ENCODE measurements at regions not wholly inside any gene's neighbourhood (a gene's known extent, or its start where the extent isn't known, plus 50 kb on each side); places are given as distances from the start of the nearest gene placed in this dataset.

DNA sequence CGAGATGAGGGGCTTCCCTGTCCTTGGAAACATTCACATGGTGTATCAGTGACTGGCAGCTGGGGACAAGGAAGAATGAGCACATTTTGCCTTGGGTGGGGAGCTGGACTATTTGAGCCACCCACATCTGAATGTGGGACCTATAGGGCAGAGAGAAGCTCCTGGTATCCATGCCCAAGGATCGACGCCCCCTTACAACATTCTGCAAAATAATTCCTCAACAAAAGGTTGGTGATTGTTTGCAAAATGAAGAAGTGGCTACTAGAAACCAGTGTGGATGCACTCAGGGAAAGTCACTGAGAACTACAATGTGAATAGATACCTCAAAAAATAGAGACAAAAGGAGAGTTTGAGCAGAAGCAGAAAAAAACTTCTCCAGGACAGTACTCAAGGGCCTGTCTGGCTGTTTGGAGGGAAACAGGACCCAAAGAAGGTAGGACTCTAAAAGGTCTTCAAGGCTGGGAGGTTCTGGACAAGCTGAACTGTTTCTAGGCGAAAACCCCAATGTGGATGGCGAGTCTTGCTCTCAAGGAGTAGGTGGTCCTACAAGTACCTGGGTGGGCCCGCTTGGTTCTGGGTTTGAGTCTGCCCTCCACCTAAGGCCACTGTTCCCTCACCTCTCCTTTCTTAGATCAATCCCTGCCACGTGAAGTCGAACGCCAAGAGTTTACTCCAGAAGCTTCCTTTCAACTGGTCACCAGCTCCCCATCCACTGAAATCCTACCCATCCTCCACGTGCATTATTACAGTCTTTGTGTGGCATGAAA, 125.0 kb upstream of the ZNF746 start:
- H3K27me3 Mint-ChIP-seq: peaks cover 4% of the 10 kb centered on the region
- H3K4me1 ChIP-seq (ENCODE audit: control insufficient read depth in 2 of 2, insufficient read depth in 2 of 2, low read length in 2 of 2): peaks cover 25 to 33% of the 10 kb centered on the region in 2 donors
- no peak overlapping the region for H3K9ac ChIP-seq (ENCODE audit: low read length)
- peaks cover 0 to 1% (median 0%) of the 10 kb centered on the region in 4 experiments for H3K27me3 ChIP-seq (replicated peaks in 1 of 4; ENCODE audit: control extremely low read depth in 1 of 4, control insufficient read depth in 3 of 4, insufficient read depth in 4 of 4, low read length in 3 of 4)
- ATAC-seq (ENCODE audit: low read depth) (no peak), DNase-seq (no peak)
- H3K27ac Mint-ChIP-seq: peak overlapping the region; percentile 54
- peak overlapping the region; percentile 94 for H3K4me3 Mint-ChIP-seq
- H4K20me1 ChIP-seq (ENCODE audit: control insufficient read depth, insufficient read depth, low read length, poor library complexity, severe bottlenecking): peaks cover 42% of the 10 kb centered on the region
- peaks cover 39% of the 10 kb centered on the region for H3K4me1 Mint-ChIP-seq
- H3K4me2 ChIP-seq (replicated peaks; ENCODE audit: low read depth, low read length, poor library complexity, severe bottlenecking): peak overlapping the region; percentile 91
- H3K9me3 Mint-ChIP-seq (ENCODE audit: insufficient read depth): no peaks in the 10 kb centered on the region
- peaks cover 43% of the 10 kb centered on the region for H3K79me2 ChIP-seq (ENCODE audit: control insufficient read depth, insufficient read depth, low read length)
- no peak overlapping the region for H2AFZ ChIP-seq (ENCODE audit: insufficient read depth, low read depth, low read length, poor library complexity, severe bottlenecking)
- H3K9me3 ChIP-seq (ENCODE audit: control extremely low read depth in 1 of 3, control insufficient read depth in 2 of 3, insufficient read depth in 1 of 3, low read length in 2 of 3): no peaks in the 10 kb centered on the region
- TF ChIP-seq, protein P1, sequence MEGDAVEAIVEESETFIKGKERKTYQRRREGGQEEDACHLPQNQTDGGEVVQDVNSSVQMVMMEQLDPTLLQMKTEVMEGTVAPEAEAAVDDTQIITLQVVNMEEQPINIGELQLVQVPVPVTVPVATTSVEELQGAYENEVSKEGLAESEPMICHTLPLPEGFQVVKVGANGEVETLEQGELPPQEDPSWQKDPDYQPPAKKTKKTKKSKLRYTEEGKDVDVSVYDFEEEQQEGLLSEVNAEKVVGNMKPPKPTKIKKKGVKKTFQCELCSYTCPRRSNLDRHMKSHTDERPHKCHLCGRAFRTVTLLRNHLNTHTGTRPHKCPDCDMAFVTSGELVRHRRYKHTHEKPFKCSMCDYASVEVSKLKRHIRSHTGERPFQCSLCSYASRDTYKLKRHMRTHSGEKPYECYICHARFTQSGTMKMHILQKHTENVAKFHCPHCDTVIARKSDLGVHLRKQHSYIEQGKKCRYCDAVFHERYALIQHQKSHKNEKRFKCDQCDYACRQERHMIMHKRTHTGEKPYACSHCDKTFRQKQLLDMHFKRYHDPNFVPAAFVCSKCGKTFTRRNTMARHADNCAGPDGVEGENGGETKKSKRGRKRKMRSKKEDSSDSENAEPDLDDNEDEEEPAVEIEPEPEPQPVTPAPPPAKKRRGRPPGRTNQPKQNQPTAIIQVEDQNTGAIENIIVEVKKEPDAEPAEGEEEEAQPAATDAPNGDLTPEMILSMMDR (IDR thresholded peaks at IDR 0.05): no peak
- TF ChIP-seq EZH2 (IDR thresholded peaks at IDR 0.05; ENCODE audit: borderline replicate concordance, insufficient read depth, low read depth, low read length, poor library complexity, severe bottlenecking): no peak
- no peak overlapping the region for H3K27ac ChIP-seq (ENCODE audit: low read length in 2 of 2)
- ChIA-PET POLR2A (interaction anchor here (1.4 kb wide), 1 partner anchor 22 kb away, joined by 3 read pairs; no protein-coding TSS in a partner anchor), CTCF (interaction anchor here (0.7 to 1.0 kb wide), 2 partner anchors 10 to 216 kb away, joined by 3 to 7 read pairs; partner anchors contain the start of gene ZNF862)
- WGBS (ENCODE audit: insufficient coverage): 100% methylated on average over 5 of the region's 10 CpGs
- intact Hi-C loops (cut with micrococcal nuclease): loop anchor here (5.0 kb wide), 1 partner anchor 475 kb away; the partner anchor contains the start of gene ZNF398
- H3K36me3 ChIP-seq (replicated peaks in 1 of 2; ENCODE audit: control extremely low read depth in 1 of 2, control insufficient read depth in 1 of 2, extremely low read depth in 1 of 2, insufficient read depth in 2 of 2, low read length in 1 of 2): peaks cover 3 to 34% of the 10 kb centered on the region in 2 experiments
- no peak overlapping the region for H3K4me3 ChIP-seq (ENCODE audit: control extremely low read depth in 1 of 5, extremely low read depth in 1 of 5, insufficient read depth in 1 of 5, low read depth in 2 of 5, low read length in 4 of 5)

DNA sequence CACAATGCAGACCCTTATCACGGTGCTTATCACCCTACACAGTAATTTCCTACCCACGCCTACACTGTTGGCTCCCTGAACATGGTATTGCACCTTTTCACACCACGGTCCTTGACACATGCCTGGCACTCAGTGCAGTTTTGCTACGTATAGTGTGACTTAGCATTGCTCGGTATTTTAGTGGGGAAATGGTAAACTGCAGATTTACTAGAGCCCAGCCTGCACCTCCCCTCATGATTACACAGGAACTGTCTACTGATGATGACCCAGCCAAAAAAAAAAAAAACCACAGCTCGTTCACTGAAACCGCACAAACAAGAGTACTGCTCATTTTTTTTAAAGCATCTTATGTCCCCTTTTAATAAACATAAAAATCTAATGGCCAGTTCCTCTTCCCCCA, 124.2 kb upstream of the ZNF746 start:
- ATAC-seq (ENCODE audit: low read depth): no peak
- peaks cover 48% of the 10 kb centered on the region for H4K20me1 ChIP-seq (ENCODE audit: control insufficient read depth, insufficient read depth, low read length, poor library complexity, severe bottlenecking)
- no peak overlapping the region for H3K4me3 ChIP-seq (ENCODE audit: control extremely low read depth in 1 of 5, extremely low read depth in 1 of 5, insufficient read depth in 1 of 5, low read depth in 2 of 5, low read length in 4 of 5)
- WGBS (ENCODE audit: insufficient coverage): 34% methylated on average over 4 of the region's 7 CpGs
- H3K9ac ChIP-seq (ENCODE audit: low read length): no peak overlapping the region
- Mint-ChIP-seq H3K4me3 (peak overlapping the region; percentile 94), H3K9me3 (ENCODE audit: insufficient read depth) (no peaks in the 10 kb centered on the region), H3K27ac (peak overlapping the region; percentile 34), H3K4me1 (peaks cover 44% of the 10 kb centered on the region), H3K27me3 (peaks cover 2% of the 10 kb centered on the region)
- intact Hi-C loops (cut with micrococcal nuclease): loop anchor here (5.0 kb wide), 1 partner anchor 474 kb away; the partner anchor contains the start of gene ZNF398
- H3K4me2 ChIP-seq (replicated peaks; ENCODE audit: low read depth, low read length, poor library complexity, severe bottlenecking): peak overlapping the region; percentile 20
- ChIA-PET CTCF (interaction anchor here (0.7 to 1.0 kb wide), 2 partner anchors 9 to 217 kb away, joined by 3 to 7 read pairs; partner anchors contain the start of gene ZNF862), POLR2A (interaction anchor here (1.4 kb wide), 1 partner anchor 22 kb away, joined by 3 read pairs; no protein-coding TSS in a partner anchor)
- no peak overlapping the region for H2AFZ ChIP-seq (ENCODE audit: insufficient read depth, low read depth, low read length, poor library complexity, severe bottlenecking)
- H3K36me3 ChIP-seq (replicated peaks in 1 of 2; ENCODE audit: control extremely low read depth in 1 of 2, control insufficient read depth in 1 of 2, extremely low read depth in 1 of 2, insufficient read depth in 2 of 2, low read length in 1 of 2): peaks cover 3 to 42% of the 10 kb centered on the region in 2 experiments
- no peak overlapping the region for H3K27ac ChIP-seq (ENCODE audit: low read length in 2 of 2)
- no peaks in the 10 kb centered on the region for H3K27me3 ChIP-seq (replicated peaks in 1 of 4; ENCODE audit: control extremely low read depth in 1 of 4, control insufficient read depth in 3 of 4, insufficient read depth in 4 of 4, low read length in 3 of 4)
- peaks cover 51% of the 10 kb centered on the region for H3K79me2 ChIP-seq (ENCODE audit: control insufficient read depth, insufficient read depth, low read length)
- H3K9me3 ChIP-seq (ENCODE audit: control extremely low read depth in 1 of 3, control insufficient read depth in 2 of 3, insufficient read depth in 1 of 3, low read length in 2 of 3): no peaks in the 10 kb centered on the region
- no peak for TF ChIP-seq EZH2 (IDR thresholded peaks at IDR 0.05; ENCODE audit: borderline replicate concordance, insufficient read depth, low read depth, low read length, poor library complexity, severe bottlenecking)
- TF ChIP-seq, protein P1 (IDR thresholded peaks at IDR 0.05): no peak
- no peak for DNase-seq
- H3K4me1 ChIP-seq (ENCODE audit: control insufficient read depth in 2 of 2, insufficient read depth in 2 of 2, low read length in 2 of 2): peaks cover 25 to 33% of the 10 kb centered on the region in 2 donors
